HG02798 (cell line): ENCODE measurements at regions not wholly inside any gene's neighbourhood (a gene's known extent, or its start where the extent isn't known, plus 50 kb on each side); places are given as distances from the start of the nearest gene placed in this dataset.

Experiments
- ATAC-seq: cut with Tn5 transposase; IDR thresholded peaks from one replicate; pipeline ENCODE4 v1.9.1; 2021; ENCODE audit warnings: mild to moderate bottlenecking; ENCODE audit not compliant: unreplicated experiment, poor library complexity

GRCh38 chr2:215699018-215699417, 263.1 kb upstream of the FN1 start:
- no peak for ATAC-seq

- ATAC-seq: no peak
Observed at GRCh38 chr2:215698566-215698965, 262.7 kb upstream of the FN1 start.

GRCh38 chr2:215697496-215697895, 261.6 kb upstream of the FN1 start:
- ATAC-seq: no peak

GRCh38 chr2:215697003-215697402, 261.1 kb upstream of the FN1 start:
- no peak for ATAC-seq

- ATAC-seq: no peak
Observed at GRCh38 chr2:215695861-215696260, 260.0 kb upstream of the FN1 start.

- ATAC-seq: no peak
Observed at GRCh38 chr2:215693999-215694580, 258.2 kb upstream of the FN1 start.

- no peak for ATAC-seq
Observed at GRCh38 chr2:215693193-215693998, 257.5 kb upstream of the FN1 start.

GRCh38 chr2:215692387-215693079, 256.7 kb upstream of the FN1 start:
- no peak for ATAC-seq

- ATAC-seq: no peak
Observed at GRCh38 chr2:215691346-215691745, 255.5 kb upstream of the FN1 start.

GRCh38 chr2:215687149-215688031, 251.5 kb upstream of the FN1 start:
- no peak for ATAC-seq

GRCh38 chr2:215685238-215685990, 249.5 kb upstream of the FN1 start:
- no peak for ATAC-seq

- ATAC-seq: no peak
Observed at GRCh38 chr2:215684448-215685237, 248.8 kb upstream of the FN1 start.

GRCh38 chr2:215683295-215683694, 247.4 kb upstream of the FN1 start:
- no peak for ATAC-seq

GRCh38 chr2:215681799-215682596, 246.1 kb upstream of the FN1 start:
- ATAC-seq: no peak

GRCh38 chr2:215680605-215681598, 245.0 kb upstream of the FN1 start:
- no peak for ATAC-seq

- ATAC-seq: no peak
Observed at GRCh38 chr2:215678094-215678493, 242.2 kb upstream of the FN1 start.

- ATAC-seq: no peak
Observed at GRCh38 chr2:215677481-215677880, 241.6 kb upstream of the FN1 start.
